Prostate gland (tissue), 2 donors: ENCODE measurements at regions not wholly inside any gene's neighbourhood (a gene's known extent, or its start where the extent isn't known, plus 50 kb on each side); places are given as distances from the start of the nearest gene placed in this dataset.

Experiments used
- DNase-seq: peaks from one replicate; pipeline ENCODE4 v3.0.0-alpha.2; 2019; ENCODE audit warnings: low spot score
- H3K27ac ChIP-seq, 2 donors: fragments of 200-600 bp; sonication (generic); 2 replicates each; pipeline ENCODE4 v1.5.1; 2017 to 2019
- H3K27me3 ChIP-seq: fragments of 200-600 bp; sonication (generic); replicated peaks from 2 replicates; pipeline ENCODE4 v1.5.1; 2019; ENCODE audit not compliant: insufficient read depth
- H3K36me3 ChIP-seq, 2 donors: fragments of 200-600 bp; sonication (generic); 1 replicate in 1 of 2; 2 replicates in 1 of 2; pipeline versions ENCODE4 v1.5.1 to v1.8.1; 2017 to 2019
- H3K4me1 ChIP-seq: fragments of 200-600 bp; sonication (generic); replicated peaks from 2 replicates; pipeline ENCODE4 v1.5.1; 2019
- H3K4me3 ChIP-seq, 2 donors: fragments of 200-600 bp; sonication (generic); 2 replicates each; pipeline ENCODE4 v1.5.1; 2017 to 2019
- H3K9me3 ChIP-seq: fragments of 200-600 bp; sonication (generic); 2 replicates; pipeline ENCODE4 v1.5.1; 2017
- POLR2A ChIP-seq: fragments of 450-650 bp; IDR thresholded peaks from one replicate; pipeline ENCODE4 v1.6.1; 2016; ENCODE audit warnings: antibody characterized with exemption, mild to moderate bottlenecking
- POLR2AphosphoS5 ChIP-seq: sonication (generic); formaldehyde crosslinking; IDR thresholded peaks from one replicate; pipeline ENCODE4 v1.6.1; 2017; ENCODE audit warnings: antibody characterized with exemption
- WGBS: methylation state at CpG from one replicate; pipeline ENCODE4 v1.1.5; 2018; 5-methylcytosine and 5-hydroxymethylcytosine counted together
- intact Hi-C: fragments of 100-400 bp; cut with DNase I; formaldehyde crosslinking; loops from one replicate; pipeline ENCODE4 v1.14.2; 2022
- TF ChIP-seq, protein P1 (sequence below), 4 experiments: fragments of 200-600 bp in 2 of 4; fragments of 450-650 bp in 2 of 4; sonication (generic) in 2 of 4; IDR thresholded peaks; 1 replicate in 3 of 4; 2 replicates in 1 of 4; pipeline ENCODE4 v1.5.1; 2016 to 2019; ENCODE audit warnings: antibody characterized with exemption in 4 of 4, mild to moderate bottlenecking in 2 of 4, moderate library complexity in 2 of 4

DNA sequence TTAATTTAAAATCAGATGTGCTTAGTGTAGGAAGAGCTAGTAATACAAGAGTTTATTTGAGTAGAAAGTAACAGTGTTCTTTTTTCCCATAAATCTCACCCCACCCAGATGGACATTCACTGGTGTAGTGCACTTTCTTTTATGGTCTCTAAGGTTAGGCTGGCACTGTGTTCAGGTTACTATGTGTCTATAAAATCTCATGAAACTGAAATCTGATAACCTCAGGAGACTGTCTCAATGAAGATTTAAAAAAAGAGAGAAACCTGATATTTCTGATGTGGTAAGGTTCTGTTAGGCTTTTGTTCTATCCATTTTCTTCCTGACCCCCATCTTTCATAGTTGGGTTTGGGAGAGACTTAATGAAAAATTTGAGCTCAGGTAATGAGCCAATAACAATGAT lies 101.2 kb upstream of the CLVS2 start:
- Histone ChIP-seq H3K27ac (no peak overlapping the region), H3K4me1 (no peaks in the 10 kb centered on the region), H3K9me3 (no peaks in the 10 kb centered on the region), H3K36me3 (no peaks in the 10 kb centered on the region), H3K4me3 (no peak overlapping the region), H3K27me3 (no peaks in the 10 kb centered on the region)
- intact Hi-C loops, result no loop called here
- no peak for TF ChIP-seq POLR2AphosphoS5
- TF ChIP-seq POLR2A, result no peak
- TF ChIP-seq, protein P1, sequence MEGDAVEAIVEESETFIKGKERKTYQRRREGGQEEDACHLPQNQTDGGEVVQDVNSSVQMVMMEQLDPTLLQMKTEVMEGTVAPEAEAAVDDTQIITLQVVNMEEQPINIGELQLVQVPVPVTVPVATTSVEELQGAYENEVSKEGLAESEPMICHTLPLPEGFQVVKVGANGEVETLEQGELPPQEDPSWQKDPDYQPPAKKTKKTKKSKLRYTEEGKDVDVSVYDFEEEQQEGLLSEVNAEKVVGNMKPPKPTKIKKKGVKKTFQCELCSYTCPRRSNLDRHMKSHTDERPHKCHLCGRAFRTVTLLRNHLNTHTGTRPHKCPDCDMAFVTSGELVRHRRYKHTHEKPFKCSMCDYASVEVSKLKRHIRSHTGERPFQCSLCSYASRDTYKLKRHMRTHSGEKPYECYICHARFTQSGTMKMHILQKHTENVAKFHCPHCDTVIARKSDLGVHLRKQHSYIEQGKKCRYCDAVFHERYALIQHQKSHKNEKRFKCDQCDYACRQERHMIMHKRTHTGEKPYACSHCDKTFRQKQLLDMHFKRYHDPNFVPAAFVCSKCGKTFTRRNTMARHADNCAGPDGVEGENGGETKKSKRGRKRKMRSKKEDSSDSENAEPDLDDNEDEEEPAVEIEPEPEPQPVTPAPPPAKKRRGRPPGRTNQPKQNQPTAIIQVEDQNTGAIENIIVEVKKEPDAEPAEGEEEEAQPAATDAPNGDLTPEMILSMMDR (IDR thresholded peaks at IDR 0.05), result no peak
- DNase-seq, result no peak

DNA sequence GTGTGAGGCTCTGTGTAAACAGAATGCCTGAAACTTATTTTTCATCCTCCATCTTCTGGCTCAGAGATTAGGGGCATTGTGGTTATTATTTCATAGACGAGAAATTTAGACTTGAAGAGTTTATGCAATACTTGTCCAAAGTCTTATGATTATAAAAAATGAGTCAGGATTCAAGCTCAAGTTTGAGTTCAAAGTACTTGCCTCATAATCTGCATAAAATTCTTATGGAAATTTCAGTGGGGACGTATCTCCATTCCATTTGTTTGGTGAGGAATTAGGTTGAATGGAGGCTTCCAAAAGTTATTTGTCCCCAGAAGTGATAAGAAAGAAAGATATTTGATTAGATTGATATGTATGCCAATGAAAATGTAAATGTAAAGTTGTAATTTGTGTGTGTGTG lies 93.7 kb upstream of the CLVS2 start:
- intact Hi-C loops, result no loop called here
- Histone ChIP-seq H3K4me3 (no peak overlapping the region), H3K4me1 (no peaks in the 10 kb centered on the region), H3K27me3 (no peaks in the 10 kb centered on the region), H3K27ac (no peak overlapping the region), H3K9me3 (no peaks in the 10 kb centered on the region), H3K36me3 (no peaks in the 10 kb centered on the region)
- DNase-seq, result no peak
- TF ChIP-seq POLR2AphosphoS5, result no peak
- TF ChIP-seq, protein P1 (IDR thresholded peaks at IDR 0.05), result no peak
- 79% methylated on average over 2 of the region's 2 CpGs for WGBS

DNA sequence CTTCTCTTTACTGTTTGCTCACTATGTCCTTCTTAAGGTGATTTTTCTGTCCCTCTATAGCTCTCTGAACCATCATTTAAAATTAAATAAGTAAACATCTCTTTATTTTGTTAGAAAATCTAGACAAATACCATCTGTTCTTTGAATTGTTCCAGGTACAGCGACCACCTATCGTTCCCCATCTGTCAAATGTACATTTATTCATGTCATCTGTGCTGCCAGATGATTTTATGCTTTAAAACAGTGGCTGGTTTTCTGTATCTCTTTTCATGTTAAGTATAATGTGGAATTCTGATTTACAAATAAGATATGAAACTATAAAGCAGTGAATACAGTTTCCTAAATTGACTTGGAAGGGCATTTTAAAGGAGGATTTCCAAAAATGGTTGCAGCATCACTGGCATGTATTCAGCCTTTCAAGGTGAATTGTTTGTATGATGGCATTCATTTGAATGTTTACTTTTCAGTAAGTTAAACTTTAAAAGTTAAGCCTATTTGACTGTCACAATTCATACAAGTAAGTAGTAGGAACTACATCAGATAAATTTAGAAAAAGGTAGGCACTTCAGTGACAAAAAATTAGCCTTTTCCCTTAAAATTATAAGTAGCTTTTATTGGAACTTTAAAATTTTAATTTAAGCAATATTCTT lies 92.6 kb upstream of the CLVS2 start:
- TF ChIP-seq, protein P1 (IDR thresholded peaks at IDR 0.05), result no peak
- TF ChIP-seq POLR2A (no peak), POLR2AphosphoS5 (no peak)
- H3K9me3 ChIP-seq, result no peaks in the 10 kb centered on the region
- intact Hi-C loops, result no loop called here
- no peak for DNase-seq
- H3K27me3 ChIP-seq, result no peaks in the 10 kb centered on the region
- H3K27ac ChIP-seq, result no peak overlapping the region
- H3K36me3 ChIP-seq, result no peaks in the 10 kb centered on the region
- no peak overlapping the region for H3K4me3 ChIP-seq
- H3K4me1 ChIP-seq, result no peaks in the 10 kb centered on the region
- 26% methylated on average over 2 of the region's 2 CpGs for WGBS

DNA sequence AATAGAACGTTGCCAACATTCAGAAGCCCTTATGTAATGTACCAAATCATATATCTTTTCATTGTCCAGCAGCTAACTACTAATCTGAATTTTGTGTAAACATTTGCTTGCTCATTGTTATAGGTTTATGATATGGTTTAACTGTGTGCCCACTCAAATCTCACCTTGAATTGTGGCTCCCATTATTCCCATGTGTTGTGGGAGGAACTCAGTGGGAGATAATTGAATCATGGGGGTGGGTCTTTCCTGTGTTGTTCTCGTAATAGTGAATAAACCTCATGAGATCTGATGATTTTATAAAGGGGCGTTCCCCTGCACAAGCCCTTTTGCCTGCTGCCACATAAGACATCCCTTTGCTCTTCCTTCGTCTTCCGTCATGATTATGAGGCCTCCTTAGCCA lies 91.9 kb upstream of the CLVS2 start:
- no peak for DNase-seq
- no peak overlapping the region for H3K4me3 ChIP-seq
- no peaks in the 10 kb centered on the region for H3K9me3 ChIP-seq
- no peaks in the 10 kb centered on the region for H3K36me3 ChIP-seq
- 60% methylated on average over 5 of the region's 5 CpGs for WGBS
- no peak overlapping the region for H3K27ac ChIP-seq
- TF ChIP-seq POLR2AphosphoS5, result no peak
- TF ChIP-seq, protein P1 (IDR thresholded peaks at IDR 0.05), result no peak
- no peak for TF ChIP-seq POLR2A
- H3K27me3 ChIP-seq, result no peaks in the 10 kb centered on the region
- intact Hi-C loops, result no loop called here
- H3K4me1 ChIP-seq, result no peaks in the 10 kb centered on the region

DNA sequence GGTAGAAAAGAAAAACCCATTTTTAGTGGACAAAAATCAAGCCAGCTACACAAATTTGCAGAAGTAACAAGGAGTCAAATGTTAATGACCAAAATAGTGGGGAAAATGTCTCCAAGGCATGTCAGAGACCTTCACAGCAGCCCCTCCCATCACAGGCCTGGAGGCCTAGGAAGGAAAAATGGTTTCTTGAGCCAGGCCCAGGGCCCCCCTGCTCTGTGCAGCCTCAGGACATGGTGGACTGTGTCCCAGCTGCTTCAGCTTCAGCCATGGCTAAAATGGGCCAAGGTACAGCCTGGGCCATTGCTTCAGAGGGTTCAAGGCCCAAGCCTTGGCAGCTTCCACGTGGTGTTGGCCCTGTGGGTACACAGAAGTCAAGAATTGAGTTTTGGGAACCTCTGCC lies 82.5 kb upstream of the CLVS2 start:
- no peaks in the 10 kb centered on the region for H3K36me3 ChIP-seq
- H3K4me3 ChIP-seq, result no peak overlapping the region
- H3K27me3 ChIP-seq, result no peaks in the 10 kb centered on the region
- H3K27ac ChIP-seq, result no peak overlapping the region
- WGBS, result 22% methylated on average over 1 of the region's 1 CpG
- H3K9me3 ChIP-seq, result no peaks in the 10 kb centered on the region
- TF ChIP-seq, protein P1 (IDR thresholded peaks at IDR 0.05), result no peak
- TF ChIP-seq POLR2A, result no peak
- no peak for TF ChIP-seq POLR2AphosphoS5
- no peaks in the 10 kb centered on the region for H3K4me1 ChIP-seq
- intact Hi-C loops, result no loop called here
- DNase-seq, result no peak
